Spleen (tissue), 7 donors: ENCODE measurements at regions not wholly inside any gene's neighbourhood (a gene's known extent, or its start where the extent isn't known, plus 50 kb on each side); places are given as distances from the start of the nearest gene placed in this dataset.

Source experiments
- CTCF ChIP-seq, 11 experiments: fragments of 200-600 bp in 7 of 11; fragments of 450-650 bp in 4 of 11; sonication (generic) in 4 of 11; IDR thresholded peaks in 8 of 11; conservative IDR thresholded peaks in 3 of 11; 1 replicate in 7 of 11; 2 replicates in 4 of 11; pipeline versions ENCODE4 v1.4.0 to v1.8.0; 2016 to 2021; ENCODE audit warnings: antibody characterized with exemption in 11 of 11, inconsistent platforms in 4 of 11, mild to moderate bottlenecking in 1 of 11
- POLR2AphosphoS5 ChIP-seq, 3 donors: sonication (generic); formaldehyde crosslinking; IDR thresholded peaks; one replicate each; pipeline ENCODE4 v1.5.1; 2017; ENCODE audit warnings: antibody characterized with exemption in 3 of 3
- donor health status: DM: no; HTN: no; CAD: no; lungs with moderate emphysema.
- donor health status: DM: no; HTN: no; CAD: no.
- donor health status: DM: no; HTN: no; CAD: no.

DNA sequence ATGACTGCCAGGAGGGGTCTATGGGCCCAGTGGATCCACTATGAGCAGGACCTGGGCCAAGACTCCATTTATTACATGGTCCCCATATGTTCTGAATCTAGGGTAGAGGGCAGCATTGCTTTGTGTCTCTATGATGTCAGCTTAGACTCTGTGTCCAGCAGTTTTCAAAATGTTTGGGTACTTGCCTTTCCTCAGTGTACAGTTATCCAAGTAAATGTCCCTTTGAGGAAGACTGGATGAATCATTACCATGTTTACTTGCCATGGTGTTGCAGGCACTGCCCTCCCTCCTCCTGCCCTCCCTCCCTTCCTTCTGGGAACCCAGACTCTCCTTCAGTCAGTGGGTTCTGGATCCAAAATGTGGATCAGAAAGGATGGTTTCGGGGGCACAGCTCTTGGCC lies 108.6 kb downstream of the NRN1 start:
- TF ChIP-seq CTCF (IDR thresholded peaks at IDR 0.05 in 8 of 11, conservative IDR thresholded peaks at IDR 0.05 in 3 of 11), result no peak
- no peak for TF ChIP-seq POLR2AphosphoS5 (IDR thresholded peaks at IDR 0.05)
